Tibial nerve (tissue), 4 donors: ENCODE measurements at regions not wholly inside any gene's neighbourhood (a gene's known extent, or its start where the extent isn't known, plus 50 kb on each side); places are given as distances from the start of the nearest gene placed in this dataset.

Source experiments
- DNase-seq, 2 donors: peaks; one replicate each; pipeline ENCODE4 v3.0.0-alpha.2; 2019; ENCODE audit warnings: low spot score in 2 of 2
- H3K27ac ChIP-seq, 4 donors: fragments of 200-600 bp; sonication (generic) in 3 of 4; one replicate each; pipeline ENCODE4 v1.5.1; 2017 to 2019; ENCODE audit warnings: mild to moderate bottlenecking in 1 of 4
- H3K27me3 ChIP-seq, 2 donors: fragments of 200-600 bp; sonication (generic) in 1 of 2; one replicate each; pipeline versions ENCODE4 v1.5.1 to v1.6.0; 2017 to 2019
- H3K36me3 ChIP-seq, 3 donors: fragments of 200-600 bp; sonication (generic); one replicate each; pipeline ENCODE4 v1.5.1; 2018 to 2019
- H3K4me1 ChIP-seq, 4 donors: fragments of 200-600 bp; sonication (generic) in 3 of 4; one replicate each; pipeline ENCODE4 v1.5.1; 2017 to 2019
- H3K4me3 ChIP-seq, 4 donors: fragments of 200-600 bp; sonication (generic) in 3 of 4; one replicate each; pipeline ENCODE4 v1.5.1; 2017 to 2019; ENCODE audit warnings: mild to moderate bottlenecking in 1 of 4, moderate library complexity in 1 of 4
- H3K9me3 ChIP-seq, 4 donors: fragments of 200-600 bp; sonication (generic) in 3 of 4; one replicate each; pipeline ENCODE4 v1.5.1; 2017 to 2019
- EP300 ChIP-seq, 2 donors: sonication (generic); formaldehyde crosslinking; IDR thresholded peaks; one replicate each; pipeline ENCODE4 v1.6.1; 2017; ENCODE audit warnings: antibody characterized with exemption in 2 of 2, mild to moderate bottlenecking in 1 of 2
- POLR2A ChIP-seq, 2 donors: fragments of 450-650 bp; IDR thresholded peaks; one replicate each; pipeline ENCODE4 v1.6.1; 2017; ENCODE audit warnings: antibody characterized with exemption in 2 of 2, mild to moderate bottlenecking in 2 of 2, moderate library complexity in 2 of 2
- WGBS, 2 donors: methylation state at CpG; one replicate each; pipeline ENCODE4 v1.1.5; 2018; 5-methylcytosine and 5-hydroxymethylcytosine counted together
- TF ChIP-seq, protein P1 (sequence below), 5 experiments: fragments of 200-600 bp in 3 of 5; fragments of 450-650 bp in 2 of 5; sonication (generic) in 3 of 5; IDR thresholded peaks; one replicate each; pipeline ENCODE4 v1.5.1; 2016 to 2019; ENCODE audit warnings: antibody characterized with exemption in 5 of 5, mild to moderate bottlenecking in 3 of 5, moderate library complexity in 2 of 5

DNA sequence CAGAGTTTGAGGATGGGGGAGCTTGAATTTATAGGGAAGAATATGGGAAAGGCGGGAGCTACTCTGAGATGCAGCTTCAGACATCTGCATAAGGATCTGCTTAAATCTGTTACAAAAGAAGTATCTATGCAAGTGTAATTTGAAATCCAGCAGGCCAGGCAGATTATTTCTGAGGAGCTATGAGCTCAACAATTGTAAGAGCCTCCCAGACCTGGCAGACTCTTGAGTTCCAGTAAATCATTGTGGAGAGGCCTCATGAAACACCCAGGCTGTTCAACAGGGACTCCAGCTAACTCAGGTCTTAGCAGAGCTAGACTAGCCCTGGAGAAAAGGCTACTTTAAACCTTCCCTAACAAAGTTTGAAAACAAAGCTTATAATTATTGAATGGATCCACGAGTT, 647.5 kb upstream of the CHRM3 start:
- Histone ChIP-seq H3K27me3 (no peaks in the 10 kb centered on the region), H3K4me3 (no peak overlapping the region), H3K4me1 (no peaks in the 10 kb centered on the region), H3K27ac (no peak overlapping the region), H3K9me3 (no peaks in the 10 kb centered on the region), H3K36me3 (no peaks in the 10 kb centered on the region)
- DNase-seq: no peak
- TF ChIP-seq EP300 (IDR thresholded peaks at IDR 0.05): no peak
- TF ChIP-seq, protein P1, sequence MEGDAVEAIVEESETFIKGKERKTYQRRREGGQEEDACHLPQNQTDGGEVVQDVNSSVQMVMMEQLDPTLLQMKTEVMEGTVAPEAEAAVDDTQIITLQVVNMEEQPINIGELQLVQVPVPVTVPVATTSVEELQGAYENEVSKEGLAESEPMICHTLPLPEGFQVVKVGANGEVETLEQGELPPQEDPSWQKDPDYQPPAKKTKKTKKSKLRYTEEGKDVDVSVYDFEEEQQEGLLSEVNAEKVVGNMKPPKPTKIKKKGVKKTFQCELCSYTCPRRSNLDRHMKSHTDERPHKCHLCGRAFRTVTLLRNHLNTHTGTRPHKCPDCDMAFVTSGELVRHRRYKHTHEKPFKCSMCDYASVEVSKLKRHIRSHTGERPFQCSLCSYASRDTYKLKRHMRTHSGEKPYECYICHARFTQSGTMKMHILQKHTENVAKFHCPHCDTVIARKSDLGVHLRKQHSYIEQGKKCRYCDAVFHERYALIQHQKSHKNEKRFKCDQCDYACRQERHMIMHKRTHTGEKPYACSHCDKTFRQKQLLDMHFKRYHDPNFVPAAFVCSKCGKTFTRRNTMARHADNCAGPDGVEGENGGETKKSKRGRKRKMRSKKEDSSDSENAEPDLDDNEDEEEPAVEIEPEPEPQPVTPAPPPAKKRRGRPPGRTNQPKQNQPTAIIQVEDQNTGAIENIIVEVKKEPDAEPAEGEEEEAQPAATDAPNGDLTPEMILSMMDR (IDR thresholded peaks at IDR 0.05): no peak
- TF ChIP-seq POLR2A (IDR thresholded peaks at IDR 0.05): no peak
- WGBS, 2 donors: 68 to 69% methylated on average over 2 of the region's 2 CpGs

DNA sequence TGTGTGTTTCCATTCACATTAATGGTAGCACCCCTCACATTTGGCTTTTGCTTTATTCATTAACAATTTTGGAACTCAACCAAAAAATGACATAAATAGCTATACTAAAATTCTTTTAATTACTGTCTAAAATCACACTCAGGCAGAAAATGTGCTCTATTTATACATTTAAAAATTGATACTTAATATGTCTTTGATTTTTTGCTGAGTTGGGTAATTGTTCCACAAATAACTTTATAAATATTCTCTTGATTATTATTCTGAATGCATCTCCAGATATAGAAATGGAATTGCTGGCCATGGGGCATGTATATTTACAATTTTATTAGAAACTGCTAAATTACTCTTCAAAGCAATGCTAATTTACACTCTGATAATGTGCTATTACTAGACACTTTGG, 658.7 kb upstream of the CHRM3 start:
- H3K27me3 ChIP-seq: no peaks in the 10 kb centered on the region
- no peak overlapping the region for H3K27ac ChIP-seq
- H3K4me3 ChIP-seq: no peak overlapping the region
- H3K36me3 ChIP-seq: no peaks in the 10 kb centered on the region
- TF ChIP-seq POLR2A (IDR thresholded peaks at IDR 0.05): no peak
- TF ChIP-seq, protein P1 (IDR thresholded peaks at IDR 0.05): no peak
- TF ChIP-seq EP300 (IDR thresholded peaks at IDR 0.05): no peak
- DNase-seq: no peak
- no peaks in the 10 kb centered on the region for H3K4me1 ChIP-seq
- no peaks in the 10 kb centered on the region for H3K9me3 ChIP-seq

DNA sequence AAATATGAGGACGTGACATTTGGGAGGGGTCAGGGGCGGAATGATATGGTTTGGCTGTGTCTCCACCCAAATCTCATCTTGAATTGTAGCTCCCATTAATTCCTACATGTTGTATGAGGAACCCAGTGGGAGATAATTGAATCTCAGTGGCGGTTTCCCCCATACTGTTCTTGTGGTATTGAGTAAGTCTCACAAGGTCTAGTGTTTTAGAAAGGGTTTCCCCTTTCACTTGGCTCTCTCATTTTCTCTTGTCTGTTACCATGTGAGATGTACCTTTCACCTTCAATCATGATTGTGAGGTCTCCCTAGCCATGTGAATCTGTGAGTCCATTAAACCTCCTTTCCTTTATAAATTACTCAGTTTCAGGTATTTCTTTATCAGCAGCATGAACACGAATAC, 663.6 kb upstream of the CHRM3 start:
- no peak overlapping the region for H3K4me3 ChIP-seq
- WGBS, 2 donors: 83 to 84% methylated on average over 4 of the region's 4 CpGs
- TF ChIP-seq EP300 (IDR thresholded peaks at IDR 0.05) (no peak), POLR2A (IDR thresholded peaks at IDR 0.05) (no peak)
- TF ChIP-seq, protein P1 (IDR thresholded peaks at IDR 0.05): no peak
- no peak overlapping the region for H3K27ac ChIP-seq
- no peaks in the 10 kb centered on the region for H3K36me3 ChIP-seq
- no peaks in the 10 kb centered on the region for H3K4me1 ChIP-seq
- no peaks in the 10 kb centered on the region for H3K9me3 ChIP-seq
- H3K27me3 ChIP-seq: no peaks in the 10 kb centered on the region
- no peak for DNase-seq

DNA sequence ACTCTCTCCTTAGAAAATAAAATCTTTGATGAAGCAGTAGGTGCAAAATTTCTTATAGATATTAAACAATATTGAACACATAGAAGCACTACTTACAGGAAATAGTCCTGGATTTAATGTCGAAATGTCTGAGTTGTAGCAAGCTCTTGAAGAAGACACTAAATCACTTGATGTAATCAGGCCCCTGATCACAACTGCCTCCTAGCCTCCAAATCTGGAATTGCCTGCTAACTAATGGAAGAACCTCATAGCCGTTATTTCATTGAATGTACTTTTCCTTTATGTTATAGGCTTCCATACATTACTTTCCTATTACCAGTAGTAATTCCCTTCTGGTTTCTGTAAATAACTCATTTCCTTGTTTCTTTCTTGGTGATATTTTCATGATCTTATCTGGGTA, 675.7 kb upstream of the CHRM3 start:
- Histone ChIP-seq H3K4me1 (no peaks in the 10 kb centered on the region), H3K27ac (no peak overlapping the region), H3K36me3 (no peaks in the 10 kb centered on the region), H3K9me3 (no peaks in the 10 kb centered on the region), H3K27me3 (no peaks in the 10 kb centered on the region), H3K4me3 (no peak overlapping the region)
- DNase-seq: no peak
- no peak for TF ChIP-seq POLR2A (IDR thresholded peaks at IDR 0.05)
- TF ChIP-seq EP300 (IDR thresholded peaks at IDR 0.05): no peak
- TF ChIP-seq, protein P1 (IDR thresholded peaks at IDR 0.05): no peak
- WGBS, 2 donors: 79 to 86% methylated on average over 2 of the region's 2 CpGs

DNA sequence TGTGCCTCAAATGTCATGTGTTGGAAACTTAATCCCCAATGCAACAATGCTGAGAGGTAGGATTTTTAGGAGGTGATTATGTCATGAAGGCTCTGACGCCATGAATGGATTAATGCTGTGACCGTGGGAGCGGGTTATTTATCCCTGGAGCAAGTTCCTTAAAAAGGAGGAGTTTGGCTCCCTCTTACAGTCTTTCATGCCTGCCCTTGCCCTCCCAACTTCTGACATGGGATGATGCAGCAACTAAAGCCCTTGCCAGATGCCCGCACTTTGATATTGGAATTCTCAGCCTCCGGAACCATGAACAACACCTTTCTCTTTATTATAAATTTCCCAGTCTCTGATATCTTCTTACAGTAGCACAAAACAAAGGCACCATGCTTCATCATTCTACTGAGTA, 685.3 kb upstream of the CHRM3 start:
- H3K9me3 ChIP-seq: no peaks in the 10 kb centered on the region
- H3K4me1 ChIP-seq: no peaks in the 10 kb centered on the region
- 59 to 67% methylated on average over 5 of the region's 5 CpGs for WGBS, 2 donors
- TF ChIP-seq POLR2A (IDR thresholded peaks at IDR 0.05): no peak
- TF ChIP-seq EP300 (IDR thresholded peaks at IDR 0.05): no peak
- TF ChIP-seq, protein P1 (IDR thresholded peaks at IDR 0.05): no peak
- no peak overlapping the region for H3K27ac ChIP-seq
- DNase-seq: no peak
- H3K4me3 ChIP-seq: no peak overlapping the region
- H3K27me3 ChIP-seq: no peaks in the 10 kb centered on the region
- no peaks in the 10 kb centered on the region for H3K36me3 ChIP-seq
